OCI-LY7 (cell line): ENCODE measurements at regions not wholly inside any gene's neighbourhood (a gene's known extent, or its start where the extent isn't known, plus 50 kb on each side); places are given as distances from the start of the nearest gene placed in this dataset.

ENCODE experiments used
- CTCF ChIP-seq: fragments of 200-600 bp; sonication (generic); conservative IDR thresholded peaks from 2 replicates; pipeline ENCODE4 v1.5.1; 2014; ENCODE audit warnings: mild to moderate bottlenecking, antibody characterized with exemption, low read length, moderate library complexity, mixed read lengths
- EZH2phosphoT487 ChIP-seq: fragments of 200-600 bp; sonication (generic); IDR thresholded peaks from 2 replicates; pipeline ENCODE4 v1.6.1; 2018; ENCODE audit warnings: low read depth, borderline replicate concordance, mild to moderate bottlenecking, mixed run types, antibody characterized with exemption, low read length, moderate library complexity, mixed read lengths

GRCh38 chr2:81403508-81403907 is 1099.0 kb upstream of the LRRTM1 start:
- TF ChIP-seq CTCF: no peak
- TF ChIP-seq EZH2phosphoT487: no peak
